HEK293T (cell line): ENCODE measurements at regions not wholly inside any gene's neighbourhood (a gene's known extent, or its start where the extent isn't known, plus 50 kb on each side); places are given as distances from the start of the nearest gene placed in this dataset.

Experiments
- BHLHE40 ChIP-seq: fragments of 450-650 bp; IDR thresholded peaks from 2 replicates; pipeline ENCODE4 v1.6.1; 2016; ENCODE audit warnings: mild to moderate bottlenecking, moderate library complexity, borderline replicate concordance
- SP1 ChIP-seq: fragments of 450-650 bp; IDR thresholded peaks from 2 replicates; pipeline ENCODE4 v1.6.1; 2017

DNA sequence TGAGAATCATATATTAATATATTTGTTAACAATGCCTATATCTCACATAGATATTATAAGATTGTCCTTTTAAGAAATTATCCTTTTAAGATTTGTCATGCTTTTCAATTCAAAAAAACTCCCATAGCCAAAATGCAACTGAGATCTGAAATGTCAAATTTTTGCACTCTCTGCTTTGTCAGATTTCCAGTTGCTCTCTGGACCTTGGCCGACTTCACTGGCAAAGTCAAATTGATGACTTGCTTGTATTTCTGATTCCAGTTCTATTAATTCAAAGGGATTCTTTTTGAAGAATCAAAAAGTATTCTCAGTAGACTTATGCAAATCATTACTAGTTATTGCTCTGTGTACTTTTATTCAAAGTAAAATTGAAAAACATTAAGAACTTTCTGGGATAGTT, 101.2 kb upstream of the SCEL start:
- TF ChIP-seq BHLHE40, result no peak
- TF ChIP-seq SP1, result no peak
